ENCODE measurements at regions not wholly inside any gene's neighbourhood (a gene's known extent, or its start where the extent isn't known, plus 50 kb on each side); places are given as distances from the start of the nearest gene placed in this dataset.

GRCh38 chr2:217688494-217688893, 314.3 kb downstream of the TNS1 start:
- Histone ChIP-seq H3K4me3 (ENCODE audit: low read depth in 1 of 2, low read length in 2 of 2) (no peak overlapping the region), H3K9ac (ENCODE audit: low read depth, low read length) (no peak overlapping the region), H4K20me1 (ENCODE audit: insufficient read depth, low read length) (no peaks in the 10 kb centered on the region), H3K36me3 (ENCODE audit: insufficient read depth, low read length) (no peaks in the 10 kb centered on the region), H2AFZ (ENCODE audit: low read depth, low read length) (no peak overlapping the region), H3K79me2 (ENCODE audit: insufficient read depth, low read length) (no peaks in the 10 kb centered on the region), H3K4me2 (ENCODE audit: insufficient read depth, low read length) (no peak overlapping the region), H3K9me3 (ENCODE audit: insufficient read depth, low read length, severe bottlenecking) (no peaks in the 10 kb centered on the region), H3K27ac (ENCODE audit: low read length) (no peak overlapping the region), H3K4me1 (ENCODE audit: insufficient read depth, low read length) (no peaks in the 10 kb centered on the region), H3K27me3 (ENCODE audit: insufficient read depth, low read length, poor library complexity) (no peaks in the 10 kb centered on the region)
- TF ChIP-seq CTCF (IDR thresholded peaks at IDR 0.05; ENCODE audit: borderline replicate concordance, extremely low read depth, low read length, poor library complexity, severe bottlenecking) (no peak), EZH2 (IDR thresholded peaks at IDR 0.05; ENCODE audit: borderline replicate concordance, low read depth, low read length, severe bottlenecking) (no peak)
- ATAC-seq (ENCODE audit: insufficient read depth, low read depth) (no peak), DNase-seq (no peak)

- TF ChIP-seq CTCF (IDR thresholded peaks at IDR 0.05; ENCODE audit: borderline replicate concordance, extremely low read depth, low read length, poor library complexity, severe bottlenecking): no peak
- TF ChIP-seq EZH2 (IDR thresholded peaks at IDR 0.05; ENCODE audit: borderline replicate concordance, low read depth, low read length, severe bottlenecking): no peak
- H3K79me2 ChIP-seq (ENCODE audit: insufficient read depth, low read length): no peaks in the 10 kb centered on the region
- no peaks in the 10 kb centered on the region for H4K20me1 ChIP-seq (ENCODE audit: insufficient read depth, low read length)
- H2AFZ ChIP-seq (ENCODE audit: low read depth, low read length): no peak overlapping the region
- H3K27ac ChIP-seq (ENCODE audit: low read length): no peak overlapping the region
- ATAC-seq (ENCODE audit: insufficient read depth, low read depth) (no peak), DNase-seq (no peak)
- no peaks in the 10 kb centered on the region for H3K9me3 ChIP-seq (ENCODE audit: insufficient read depth, low read length, severe bottlenecking)
- H3K4me2 ChIP-seq (ENCODE audit: insufficient read depth, low read length): no peak overlapping the region
- no peaks in the 10 kb centered on the region for H3K27me3 ChIP-seq (ENCODE audit: insufficient read depth, low read length, poor library complexity)
- no peaks in the 10 kb centered on the region for H3K36me3 ChIP-seq (ENCODE audit: insufficient read depth, low read length)
- no peaks in the 10 kb centered on the region for H3K4me1 ChIP-seq (ENCODE audit: insufficient read depth, low read length)
- H3K9ac ChIP-seq (ENCODE audit: low read depth, low read length): no peak overlapping the region
- no peak overlapping the region for H3K4me3 ChIP-seq (ENCODE audit: low read depth in 1 of 2, low read length in 2 of 2)
These were observed 315.0 kb downstream of the TNS1 start for GRCh38 chr2:217687771-217688170.

- DNase-seq: no peak
These were observed 317.6 kb downstream of the TNS1 start for GRCh38 chr2:217685255-217685605.

More at GRCh38 chr2:217685255-217685605, 317.6 kb downstream of the TNS1 start:
- no peak for TF ChIP-seq EZH2 (IDR thresholded peaks at IDR 0.05; ENCODE audit: borderline replicate concordance, low read depth, low read length, severe bottlenecking)
- no peak for TF ChIP-seq CTCF (IDR thresholded peaks at IDR 0.05; ENCODE audit: borderline replicate concordance, extremely low read depth, low read length, poor library complexity, severe bottlenecking)
- no peak overlapping the region for H3K4me2 ChIP-seq (ENCODE audit: insufficient read depth, low read length)
- no peaks in the 10 kb centered on the region for H3K4me1 ChIP-seq (ENCODE audit: insufficient read depth, low read length)
- ATAC-seq (ENCODE audit: insufficient read depth, low read depth): no peak
- H3K79me2 ChIP-seq (ENCODE audit: insufficient read depth, low read length): no peaks in the 10 kb centered on the region
- no peak overlapping the region for H3K9ac ChIP-seq (ENCODE audit: low read depth, low read length)
- H3K9me3 ChIP-seq (ENCODE audit: insufficient read depth, low read length, severe bottlenecking): no peaks in the 10 kb centered on the region
- no peak overlapping the region for H3K4me3 ChIP-seq (ENCODE audit: low read depth in 1 of 2, low read length in 2 of 2)
- H2AFZ ChIP-seq (ENCODE audit: low read depth, low read length): no peak overlapping the region
- H3K36me3 ChIP-seq (ENCODE audit: insufficient read depth, low read length): no peaks in the 10 kb centered on the region
- H3K27ac ChIP-seq (ENCODE audit: low read length): no peak overlapping the region
- H3K27me3 ChIP-seq (ENCODE audit: insufficient read depth, low read length, poor library complexity): no peaks in the 10 kb centered on the region
- no peaks in the 10 kb centered on the region for H4K20me1 ChIP-seq (ENCODE audit: insufficient read depth, low read length)
